ENCODE measurements at regions not wholly inside any gene's neighbourhood (a gene's known extent, or its start where the extent isn't known, plus 50 kb on each side); places are given as distances from the start of the nearest gene placed in this dataset.
"Not testable (repeated sequence)": the region's sequence is repeated elsewhere in the genome, so short reads cannot be mapped to it uniquely, and the experiment has no call there.

DNA sequence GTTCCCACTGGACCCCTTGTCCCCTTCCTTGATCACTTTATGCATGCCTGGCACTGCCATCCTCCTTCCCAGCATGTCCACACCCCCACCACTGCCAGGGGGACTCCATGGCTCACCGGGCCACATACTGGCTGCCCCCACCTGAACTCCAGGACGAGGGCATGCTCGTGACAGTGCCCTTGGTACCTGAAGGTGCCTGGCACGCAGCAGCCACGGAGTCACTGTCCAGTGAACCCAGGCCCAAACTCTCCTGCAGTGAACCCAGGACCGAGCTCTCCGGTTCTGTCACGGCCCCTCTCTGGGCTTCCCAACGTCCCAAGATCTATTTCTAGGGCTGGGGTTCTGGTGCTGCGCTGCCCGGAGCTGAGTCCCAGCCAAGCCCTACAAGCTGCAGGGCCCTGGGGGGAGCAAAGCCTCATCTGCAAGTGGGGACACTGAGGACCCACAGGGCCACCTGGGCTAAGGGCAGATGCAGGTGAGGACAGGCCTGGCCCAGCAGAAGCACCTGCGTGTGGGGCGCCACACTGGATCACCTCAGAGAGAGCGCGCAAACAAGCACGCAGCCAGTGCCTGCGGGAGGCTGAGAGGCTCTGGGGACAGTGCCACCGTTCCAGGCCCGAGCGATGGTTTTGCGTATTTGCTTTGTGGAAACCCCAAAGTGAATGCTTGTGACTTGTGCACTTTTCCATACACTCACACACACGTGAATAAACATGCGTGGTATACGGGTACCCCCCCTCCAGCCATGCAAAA, 5406.3 kb upstream of the TPTE start:
- TF ChIP-seq, protein P1, sequence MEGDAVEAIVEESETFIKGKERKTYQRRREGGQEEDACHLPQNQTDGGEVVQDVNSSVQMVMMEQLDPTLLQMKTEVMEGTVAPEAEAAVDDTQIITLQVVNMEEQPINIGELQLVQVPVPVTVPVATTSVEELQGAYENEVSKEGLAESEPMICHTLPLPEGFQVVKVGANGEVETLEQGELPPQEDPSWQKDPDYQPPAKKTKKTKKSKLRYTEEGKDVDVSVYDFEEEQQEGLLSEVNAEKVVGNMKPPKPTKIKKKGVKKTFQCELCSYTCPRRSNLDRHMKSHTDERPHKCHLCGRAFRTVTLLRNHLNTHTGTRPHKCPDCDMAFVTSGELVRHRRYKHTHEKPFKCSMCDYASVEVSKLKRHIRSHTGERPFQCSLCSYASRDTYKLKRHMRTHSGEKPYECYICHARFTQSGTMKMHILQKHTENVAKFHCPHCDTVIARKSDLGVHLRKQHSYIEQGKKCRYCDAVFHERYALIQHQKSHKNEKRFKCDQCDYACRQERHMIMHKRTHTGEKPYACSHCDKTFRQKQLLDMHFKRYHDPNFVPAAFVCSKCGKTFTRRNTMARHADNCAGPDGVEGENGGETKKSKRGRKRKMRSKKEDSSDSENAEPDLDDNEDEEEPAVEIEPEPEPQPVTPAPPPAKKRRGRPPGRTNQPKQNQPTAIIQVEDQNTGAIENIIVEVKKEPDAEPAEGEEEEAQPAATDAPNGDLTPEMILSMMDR (IDR thresholded peaks at IDR 0.05), result not testable (repeated sequence)
- TF ChIP-seq POLR2AphosphoS5 (IDR thresholded peaks at IDR 0.05); POLR2A (IDR thresholded peaks at IDR 0.05; ENCODE audit: low read depth): not testable (repeated sequence)

Data from esophagus muscularis mucosa (tissue), 3 donors.